ENCODE measurements at regions not wholly inside any gene's neighbourhood (a gene's known extent, or its start where the extent isn't known, plus 50 kb on each side); places are given as distances from the start of the nearest gene placed in this dataset.

GRCh38 chr9:14014218-14014617 lies 299.7 kb downstream of the NFIB start:
- H3K36me3 ChIP-seq: no peaks in the 10 kb centered on the region
- TF ChIP-seq EP300 (IDR thresholded peaks at IDR 0.05): no peak
- TF ChIP-seq POLR2A (IDR thresholded peaks at IDR 0.05): no peak
- TF ChIP-seq CTCF (IDR thresholded peaks at IDR 0.05): no peak
- no peak for TF ChIP-seq POLR2AphosphoS5 (IDR thresholded peaks at IDR 0.05)
- no peak for DNase-seq (ENCODE audit: low spot score in 2 of 2)
- no peaks in the 10 kb centered on the region for H3K27me3 ChIP-seq
- no peak overlapping the region for H3K4me3 ChIP-seq
- H3K4me1 ChIP-seq: peaks cover 12% of the 10 kb centered on the region
- H3K9me3 ChIP-seq: no peaks in the 10 kb centered on the region
- no peak overlapping the region for H3K27ac ChIP-seq

GRCh38 chr9:14011799-14012560 lies 302.0 kb downstream of the NFIB start:
- Histone ChIP-seq H3K4me1 (peaks cover 5% of the 10 kb centered on the region), H3K27ac (no peak overlapping the region), H3K27me3 (no peaks in the 10 kb centered on the region), H3K9me3 (no peaks in the 10 kb centered on the region), H3K36me3 (no peaks in the 10 kb centered on the region), H3K4me3 (no peak overlapping the region)
- no peak for TF ChIP-seq POLR2AphosphoS5 (IDR thresholded peaks at IDR 0.05)
- TF ChIP-seq EP300 (IDR thresholded peaks at IDR 0.05): no peak
- no peak for TF ChIP-seq CTCF (IDR thresholded peaks at IDR 0.05)
- TF ChIP-seq POLR2A (IDR thresholded peaks at IDR 0.05): no peak
- 38% methylated on average over 3 of the region's 3 CpGs for WGBS
- no peak for DNase-seq (ENCODE audit: low spot score in 2 of 2)

GRCh38 chr9:14007190-14007769 lies 306.7 kb downstream of the NFIB start:
- Histone ChIP-seq H3K27ac (no peak overlapping the region), H3K27me3 (no peaks in the 10 kb centered on the region), H3K9me3 (no peaks in the 10 kb centered on the region), H3K36me3 (no peaks in the 10 kb centered on the region), H3K4me1 (peaks cover 5% of the 10 kb centered on the region), H3K4me3 (no peak overlapping the region)
- TF ChIP-seq POLR2A (IDR thresholded peaks at IDR 0.05) (no peak), EP300 (IDR thresholded peaks at IDR 0.05) (no peak), POLR2AphosphoS5 (IDR thresholded peaks at IDR 0.05) (no peak), CTCF (IDR thresholded peaks at IDR 0.05) (no peak)
- no peak for DNase-seq (ENCODE audit: low spot score in 2 of 2)
- 63% methylated on average over 18 of the region's 19 CpGs for WGBS

DNA sequence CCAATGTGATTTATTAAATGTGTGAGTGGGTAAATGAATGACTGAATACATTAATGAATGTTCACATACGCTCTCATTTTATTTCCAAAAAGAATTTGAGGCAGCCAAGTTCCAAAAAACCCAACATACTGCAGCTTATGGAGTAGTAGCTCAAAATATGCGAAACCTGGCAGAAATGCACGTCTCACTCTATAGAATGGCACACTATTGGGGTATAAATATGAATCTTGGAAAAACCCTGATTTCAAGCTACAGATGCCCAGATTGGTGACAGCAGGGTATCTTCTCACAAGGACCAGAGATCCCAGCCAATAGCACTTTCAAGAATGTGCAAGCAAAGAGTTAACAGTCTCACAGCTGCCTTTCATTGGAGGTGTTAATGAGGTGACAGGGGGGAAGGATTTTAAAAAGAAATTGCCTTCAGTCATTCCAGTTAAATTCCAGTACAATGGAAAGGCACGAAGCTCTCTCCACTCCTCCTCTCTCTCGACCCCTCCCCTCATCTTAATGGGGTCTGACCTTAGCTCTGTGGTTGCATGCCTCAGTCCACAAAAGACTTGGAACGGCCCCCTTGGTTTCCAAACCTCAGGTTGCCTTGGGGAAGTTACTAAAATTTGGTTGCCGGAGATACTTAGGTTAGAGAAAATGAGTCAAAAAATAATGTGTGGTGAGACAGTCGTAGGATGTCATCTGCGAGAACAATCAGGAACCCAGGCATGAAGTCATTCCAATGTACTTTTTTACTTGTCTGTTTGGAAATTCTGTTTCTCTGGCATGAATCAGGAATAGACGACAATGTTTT lies 307.4 kb downstream of the NFIB start:
- Histone ChIP-seq H3K36me3 (no peaks in the 10 kb centered on the region), H3K27me3 (no peaks in the 10 kb centered on the region), H3K9me3 (no peaks in the 10 kb centered on the region), H3K4me1 (peaks cover 5% of the 10 kb centered on the region), H3K4me3 (no peak overlapping the region), H3K27ac (no peak overlapping the region)
- WGBS: 69% methylated on average over 10 of the region's 10 CpGs
- no peak for DNase-seq (ENCODE audit: low spot score in 2 of 2)
- no peak for TF ChIP-seq POLR2AphosphoS5 (IDR thresholded peaks at IDR 0.05)
- TF ChIP-seq CTCF (IDR thresholded peaks at IDR 0.05): no peak
- TF ChIP-seq EP300 (IDR thresholded peaks at IDR 0.05): no peak
- no peak for TF ChIP-seq POLR2A (IDR thresholded peaks at IDR 0.05)

- Histone ChIP-seq H3K4me3 (no peak overlapping the region), H3K36me3 (no peaks in the 10 kb centered on the region), H3K9me3 (no peaks in the 10 kb centered on the region), H3K27ac (no peak overlapping the region), H3K27me3 (no peaks in the 10 kb centered on the region), H3K4me1 (no peaks in the 10 kb centered on the region)
- 95% methylated on average over 1 of the region's 1 CpG for WGBS
- TF ChIP-seq POLR2AphosphoS5 (IDR thresholded peaks at IDR 0.05): no peak
- no peak for TF ChIP-seq EP300 (IDR thresholded peaks at IDR 0.05)
- no peak for TF ChIP-seq POLR2A (IDR thresholded peaks at IDR 0.05)
- TF ChIP-seq CTCF (IDR thresholded peaks at IDR 0.05): no peak
- DNase-seq (ENCODE audit: low spot score in 2 of 2): no peak
Measured at GRCh38 chr9:14004110-14004509, 309.8 kb downstream of the NFIB start.

All from suprapubic skin (tissue), 4 donors.